Ectodermal cell (in vitro differentiated cells): ENCODE measurements at regions not wholly inside any gene's neighbourhood (a gene's known extent, or its start where the extent isn't known, plus 50 kb on each side); places are given as distances from the start of the nearest gene placed in this dataset.

Experiments used
- H3K27ac ChIP-seq: 2 replicates; pipeline ENCODE4 v1.7.0; 2013; ENCODE audit warnings: mild to moderate bottlenecking, low read depth, low read length; ENCODE audit not compliant: insufficient read depth, poor library complexity, severe bottlenecking
- H3K27me3 ChIP-seq: 2 replicates; pipeline ENCODE4 v1.7.0; 2013; ENCODE audit warnings: mild to moderate bottlenecking, low read length; ENCODE audit not compliant: insufficient read depth, control insufficient read depth, poor library complexity, severe bottlenecking
- H3K36me3 ChIP-seq: one replicate; pipeline ENCODE4 v1.7.0; 2013; ENCODE audit warnings: low read length; ENCODE audit not compliant: control insufficient read depth, insufficient read depth
- H3K4me1 ChIP-seq: one replicate; pipeline ENCODE4 v1.7.0; 2013; ENCODE audit warnings: low read length; ENCODE audit not compliant: control insufficient read depth, insufficient read depth
- H3K4me3 ChIP-seq: 2 replicates; pipeline ENCODE4 v1.7.0; 2013; ENCODE audit warnings: low read depth, low read length, control low read depth; ENCODE audit not compliant: insufficient read depth
- H3K9me3 ChIP-seq: 2 replicates; pipeline ENCODE4 v1.7.0; 2013; ENCODE audit warnings: mild to moderate bottlenecking, low read length, moderate library complexity; ENCODE audit not compliant: control insufficient read depth
- WGBS, 2 experiments: methylation state at CpG; one replicate each; pipeline ENCODE4 v1.1.7; 2013; ENCODE audit warnings: missing lambda C conversion rate in 2 of 2; 5-methylcytosine and 5-hydroxymethylcytosine counted together

- H3K27me3 ChIP-seq, result no peaks in the 10 kb centered on the region
Measured at GRCh38 chr12:33588725-33589405, 149.2 kb upstream of the SYT10 start.

GRCh38 chr12:33589576-33590114 lies 150.0 kb upstream of the SYT10 start:
- 41 to 58% methylated on average over 3 of the region's 3 CpGs for WGBS, 2 experiments
- Histone ChIP-seq H3K27me3 (no peaks in the 10 kb centered on the region), H3K27ac (no peak overlapping the region), H3K36me3 (no peaks in the 10 kb centered on the region), H3K4me3 (no peak overlapping the region), H3K4me1 (peaks cover 22% of the 10 kb centered on the region), H3K9me3 (no peaks in the 10 kb centered on the region)

More at GRCh38 chr12:33588725-33589405, 149.2 kb upstream of the SYT10 start:
- WGBS, 2 experiments, result 87 to 89% methylated on average over 4 of the region's 4 CpGs
- no peak overlapping the region for H3K4me3 ChIP-seq
- no peak overlapping the region for H3K27ac ChIP-seq
- H3K36me3 ChIP-seq, result no peaks in the 10 kb centered on the region
- peaks cover 22% of the 10 kb centered on the region for H3K4me1 ChIP-seq
- no peaks in the 10 kb centered on the region for H3K9me3 ChIP-seq

GRCh38 chr12:33593753-33594152 lies 154.1 kb upstream of the SYT10 start:
- H3K36me3 ChIP-seq, result no peaks in the 10 kb centered on the region
- no peak overlapping the region for H3K4me3 ChIP-seq
- H3K27ac ChIP-seq, result no peak overlapping the region
- H3K27me3 ChIP-seq, result no peaks in the 10 kb centered on the region
- no peaks in the 10 kb centered on the region for H3K9me3 ChIP-seq
- H3K4me1 ChIP-seq, result peaks cover 14% of the 10 kb centered on the region
- 87 to 94% methylated on average over 1 of the region's 1 CpG for WGBS, 2 experiments

GRCh38 chr12:33596061-33596460 lies 156.4 kb upstream of the SYT10 start:
- no peaks in the 10 kb centered on the region for H3K27me3 ChIP-seq
- WGBS, 2 experiments, result 81 to 95% methylated on average over 1 of the region's 1 CpG
- H3K9me3 ChIP-seq, result no peaks in the 10 kb centered on the region
- H3K27ac ChIP-seq, result no peak overlapping the region
- no peaks in the 10 kb centered on the region for H3K4me1 ChIP-seq
- H3K4me3 ChIP-seq, result no peak overlapping the region
- H3K36me3 ChIP-seq, result no peaks in the 10 kb centered on the region

GRCh38 chr12:33596814-33597213 lies 157.2 kb upstream of the SYT10 start:
- H3K9me3 ChIP-seq, result no peaks in the 10 kb centered on the region
- no peak overlapping the region for H3K4me3 ChIP-seq
- 80 to 87% methylated on average over 4 of the region's 5 CpGs for WGBS, 2 experiments
- no peaks in the 10 kb centered on the region for H3K27me3 ChIP-seq
- no peak overlapping the region for H3K27ac ChIP-seq
- H3K4me1 ChIP-seq, result no peaks in the 10 kb centered on the region
- no peaks in the 10 kb centered on the region for H3K36me3 ChIP-seq

GRCh38 chr12:33602515-33602914 lies 162.9 kb upstream of the SYT10 start:
- Histone ChIP-seq H3K4me3 (no peak overlapping the region), H3K4me1 (no peaks in the 10 kb centered on the region), H3K27me3 (no peaks in the 10 kb centered on the region), H3K9me3 (no peaks in the 10 kb centered on the region), H3K36me3 (no peaks in the 10 kb centered on the region), H3K27ac (no peak overlapping the region)
- WGBS, 2 experiments, result 78 to 88% methylated on average over 1 of the region's 1 CpG

GRCh38 chr12:33605757-33606156 lies 166.1 kb upstream of the SYT10 start:
- 72% methylated on average over 2 of the region's 2 CpGs; no CpG with 5 or more reads in 1 of the 2 experiments for WGBS, 2 experiments
- Histone ChIP-seq H3K9me3 (no peaks in the 10 kb centered on the region), H3K4me1 (no peaks in the 10 kb centered on the region), H3K27ac (no peak overlapping the region), H3K27me3 (no peaks in the 10 kb centered on the region), H3K36me3 (no peaks in the 10 kb centered on the region), H3K4me3 (no peak overlapping the region)

GRCh38 chr12:33609910-33610309 lies 170.3 kb upstream of the SYT10 start:
- H3K4me1 ChIP-seq, result no peaks in the 10 kb centered on the region
- H3K27ac ChIP-seq, result no peak overlapping the region
- no peaks in the 10 kb centered on the region for H3K9me3 ChIP-seq
- no peak overlapping the region for H3K4me3 ChIP-seq
- no peaks in the 10 kb centered on the region for H3K36me3 ChIP-seq
- no peaks in the 10 kb centered on the region for H3K27me3 ChIP-seq
- WGBS, 2 experiments, result 92 to 97% methylated on average over 4 of the region's 4 CpGs

- no peaks in the 10 kb centered on the region for H3K36me3 ChIP-seq
- no peaks in the 10 kb centered on the region for H3K27me3 ChIP-seq
- H3K4me1 ChIP-seq, result no peaks in the 10 kb centered on the region
- H3K9me3 ChIP-seq, result no peaks in the 10 kb centered on the region
- 88 to 94% methylated on average over 2 of the region's 3 CpGs for WGBS, 2 experiments
- H3K4me3 ChIP-seq, result no peak overlapping the region
- H3K27ac ChIP-seq, result no peak overlapping the region
Measured at GRCh38 chr12:33614630-33615029, 175.0 kb upstream of the SYT10 start.

GRCh38 chr12:33617218-33617617 lies 177.6 kb upstream of the SYT10 start:
- Histone ChIP-seq H3K36me3 (no peaks in the 10 kb centered on the region), H3K27me3 (no peaks in the 10 kb centered on the region), H3K4me3 (no peak overlapping the region), H3K4me1 (no peaks in the 10 kb centered on the region), H3K9me3 (no peaks in the 10 kb centered on the region), H3K27ac (no peak overlapping the region)
- 94 to 98% methylated on average over 3 of the region's 3 CpGs for WGBS, 2 experiments
